K562 (cell line): ENCODE measurements at regions not wholly inside any gene's neighbourhood (a gene's known extent, or its start where the extent isn't known, plus 50 kb on each side); places are given as distances from the start of the nearest gene placed in this dataset.

Source experiments
- ATAC-seq: fragments of 200-7000 bp; cut with Tn5 transposase; 3 replicates; pipeline ENCODE4 v1.9.1; 2020; ENCODE audit warnings: moderate library complexity
- BruUV-seq: library from RNA; stranded (reverse); fragments of 400-500 nt; replicated peaks from 2 replicates; lab custom pipeline; 2021; lab: Mats Ljungman, UMichigan
- CTCF ChIA-PET: fragments of 300-600 bp; formaldehyde crosslinking; extraction: SDS; loops from one replicate; lab custom pipeline; 2021; ENCODE audit warnings: low intra/inter-chr PET ratio; lab: Yijun Ruan, JAX
- POLR2A ChIA-PET: fragments of 300-600, 350-650 bp; sonication (Branson Sonifier 250); formaldehyde crosslinking; extraction: SDS; loops from one replicate; lab custom pipeline; 2021; ENCODE audit warnings: antibody characterized with exemption, inconsistent platforms; lab: Yijun Ruan, JAX
- DNase-seq, 4 experiments: peaks; one replicate each; pipeline versions ENCODE4 v3.0.0 to v3.0.0-alpha.2; 2011 to 2018; ENCODE audit warnings: low spot score in 3 of 4, mixed read lengths in 3 of 4; ENCODE audit errors: extremely low read depth in 1 of 4
- FAIRE-seq: peaks from 2 replicates; lab custom pipeline; 2011; peaks lifted over from hg19 to GRCh38; lab: Jason Lieb, UNC
- H2AFZ ChIP-seq: 2 replicates; pipeline ENCODE4 v1.6.0; 2011; ENCODE audit warnings: low read depth, low read length, control low read depth, inconsistent platforms
- H3K27ac ChIP-seq: fragments of 200-600 bp; 3 replicates; pipeline ENCODE4 v1.8.0; 2011; ENCODE audit warnings: low read depth, mild to moderate bottlenecking, control low read depth, inconsistent platforms, low read length, moderate library complexity, mixed read lengths; ENCODE audit errors: extremely low read depth
- H3K27me3 ChIP-seq, 2 experiments: fragments of 300-600 bp in 1 of 2; 2 replicates in 1 of 2; 3 replicates in 1 of 2; pipeline versions ENCODE4 v1.6.0 to v1.8.0; 2011; ENCODE audit warnings: inconsistent platforms in 2 of 2, low read length in 2 of 2, mild to moderate bottlenecking in 1 of 2, mixed read lengths in 1 of 2, moderate library complexity in 1 of 2; ENCODE audit not compliant: control insufficient read depth in 2 of 2, insufficient read depth in 2 of 2
- H3K36me3 ChIP-seq: fragments of 300-600 bp; 3 replicates; pipeline ENCODE4 v1.8.0; 2011; ENCODE audit warnings: mild to moderate bottlenecking, low read length, inconsistent platforms; ENCODE audit not compliant: control insufficient read depth, insufficient read depth
- H3K4me1 ChIP-seq, 2 experiments: fragments of 200-600 bp in 1 of 2; replicated peaks in 1 of 2; 2 replicates in 1 of 2; 3 replicates in 1 of 2; pipeline versions ENCODE4 v1.5.1 to v1.8.0; 2011; ENCODE audit warnings: inconsistent platforms in 2 of 2, low read length in 2 of 2, mild to moderate bottlenecking in 1 of 2, mixed read lengths in 1 of 2, moderate library complexity in 1 of 2; ENCODE audit not compliant: control insufficient read depth in 2 of 2, insufficient read depth in 2 of 2
- H3K4me2 ChIP-seq: 2 replicates; pipeline ENCODE4 v1.6.1; 2011; ENCODE audit warnings: low read length, control low read depth, inconsistent platforms, mixed read lengths; ENCODE audit not compliant: insufficient read depth
- H3K4me3 ChIP-seq: fragments of 200-600 bp; sonication (generic), shearing (Covaris generic); 2 replicates; pipeline ENCODE4 v1.5.1; 2016; ENCODE audit warnings: control low read depth, inconsistent platforms
- H3K79me2 ChIP-seq: fragments of 200-600 bp; 3 replicates; pipeline ENCODE4 v1.8.0; 2011; ENCODE audit warnings: low read length, inconsistent platforms; ENCODE audit not compliant: control insufficient read depth, insufficient read depth
- H3K9ac ChIP-seq, 2 experiments: 2 replicates each; pipeline versions ENCODE4 v1.6.0 to v1.6.1; 2011; ENCODE audit warnings: low read depth in 2 of 2, low read length in 2 of 2, control low read depth in 1 of 2, inconsistent platforms in 1 of 2, mild to moderate bottlenecking in 1 of 2, mixed read lengths in 1 of 2; ENCODE audit not compliant: insufficient read depth in 1 of 2
- H3K9me1 ChIP-seq: one replicate; pipeline ENCODE4 v1.6.0; 2011; ENCODE audit warnings: inconsistent platforms, mild to moderate bottlenecking, low read length, moderate library complexity; ENCODE audit not compliant: control insufficient read depth, insufficient read depth
- H3K9me3 ChIP-seq: replicated peaks from 2 replicates; pipeline ENCODE4 v1.5.1; 2011; ENCODE audit warnings: low read depth, low read length, inconsistent platforms; ENCODE audit not compliant: control insufficient read depth, insufficient read depth
- H4K20me1 ChIP-seq: replicated peaks from 2 replicates; pipeline ENCODE4 v1.6.1; 2011; ENCODE audit warnings: low read length, inconsistent platforms, mixed read lengths; ENCODE audit not compliant: control insufficient read depth, insufficient read depth
- FOXA1 ChIP-seq: fragments of 450-650 bp; IDR thresholded peaks from 2 replicates; pipeline ENCODE4 v1.6.1; 2016; ENCODE audit warnings: mild to moderate bottlenecking, borderline replicate concordance
- HNRNPH1 ChIP-seq: fragments of 200-400 bp; formaldehyde crosslinking; optimal IDR thresholded peaks from 2 replicates; pipeline ENCODE3; 2017; ENCODE audit warnings: low read depth, mild to moderate bottlenecking, low read length, moderate library complexity
- LEF1 ChIP-seq: fragments of 450-650 bp; IDR thresholded peaks from 2 replicates; pipeline ENCODE4 v1.6.1; 2016; ENCODE audit warnings: mild to moderate bottlenecking
- SREBF1 ChIP-seq: fragments of 150-350 bp; IDR thresholded peaks from 2 replicates; pipeline ENCODE4 v1.6.1; 2014; ENCODE audit warnings: antibody characterized with exemption, low read depth, low read length, borderline replicate concordance
- ZBTB8A ChIP-seq: fragments of 450-650 bp; IDR thresholded peaks from 2 replicates; pipeline ENCODE4 v1.6.1; 2018; ENCODE audit warnings: mild to moderate bottlenecking, moderate library complexity; ENCODE audit not compliant: partially characterized antibody
- WGBS: fragments of 100-300 bp; shearing (Covaris generic); methylation state at CpG from one replicate; pipeline ENCODE4 v1.1.6; 2016; ENCODE audit warnings: low coverage, mixed read lengths; ENCODE audit not compliant: insufficient coverage; ENCODE audit errors: missing lambda C conversion rate; 5-methylcytosine and 5-hydroxymethylcytosine counted together
- in situ Hi-C: fragments of 300-500 bp; cut with MboI; formaldehyde crosslinking; loops from 4 replicates; pipeline ENCODE4 v1.15.0; 2018; ENCODE audit warnings: inconsistent platforms, mixed read lengths
- intact Hi-C: fragments of 100-400 bp; cut with micrococcal nuclease; formaldehyde crosslinking; loops from 2 replicates; pipeline ENCODE4 v1.14.2; 2022
- TF ChIP-seq, protein P1 (sequence below): fragments of 200-800 bp; sonication (Bioruptor generic); IDR thresholded peaks from 2 replicates; pipeline ENCODE4 v1.6.1; 2017; ENCODE audit warnings: missing genetic modification characterization, missing compliant biosample characterization
- TF ChIP-seq, protein P2 (sequence below): sonication (generic); formaldehyde crosslinking; IDR thresholded peaks from 2 replicates; pipeline ENCODE4 v1.5.0; 2020; ENCODE audit warnings: missing genetic modification reagents
- TF ChIP-seq, protein P3 (sequence below): fragments of 200-400 bp; formaldehyde crosslinking; IDR thresholded peaks from 2 replicates; pipeline ENCODE4 v1.6.1; 2017; ENCODE audit warnings: mild to moderate bottlenecking, low read depth, low read length, moderate library complexity

DNA sequence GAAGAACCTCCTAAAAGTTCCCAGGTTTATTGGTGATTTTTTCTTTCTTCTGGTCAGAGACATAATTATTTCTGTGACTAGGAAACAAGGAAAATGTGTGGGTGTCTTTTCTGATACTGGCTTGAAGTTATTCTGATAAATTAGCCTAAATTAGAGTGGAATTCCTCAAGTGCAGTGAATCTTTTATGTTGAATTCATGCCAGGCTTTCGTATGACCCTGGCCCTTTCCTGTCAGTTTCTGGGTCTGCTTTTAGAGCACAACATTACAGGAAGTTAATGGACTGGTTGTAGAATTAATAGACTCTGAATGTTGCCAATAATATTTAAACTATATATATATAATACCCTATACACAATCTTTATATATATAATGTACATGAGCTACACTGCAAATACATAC is 230.6 kb upstream of the KIAA1217 start:
- in situ Hi-C loops: no loop called here
- H3K4me1 ChIP-seq: no peaks in the 10 kb centered on the region
- 0% methylated on average over 1 of the region's 1 CpG for WGBS
- H3K27ac ChIP-seq: no peak overlapping the region
- no peak overlapping the region for H3K4me3 ChIP-seq
- H3K36me3 ChIP-seq: no peaks in the 10 kb centered on the region
- ATAC-seq (no peak), FAIRE-seq (no peak), DNase-seq (no peak)
- no peaks in the 10 kb centered on the region for H3K79me2 ChIP-seq
- no peak overlapping the region for H3K9ac ChIP-seq
- intact Hi-C loops: no loop called here
- no peak for TF ChIP-seq ZBTB8A
- TF ChIP-seq, protein P1, sequence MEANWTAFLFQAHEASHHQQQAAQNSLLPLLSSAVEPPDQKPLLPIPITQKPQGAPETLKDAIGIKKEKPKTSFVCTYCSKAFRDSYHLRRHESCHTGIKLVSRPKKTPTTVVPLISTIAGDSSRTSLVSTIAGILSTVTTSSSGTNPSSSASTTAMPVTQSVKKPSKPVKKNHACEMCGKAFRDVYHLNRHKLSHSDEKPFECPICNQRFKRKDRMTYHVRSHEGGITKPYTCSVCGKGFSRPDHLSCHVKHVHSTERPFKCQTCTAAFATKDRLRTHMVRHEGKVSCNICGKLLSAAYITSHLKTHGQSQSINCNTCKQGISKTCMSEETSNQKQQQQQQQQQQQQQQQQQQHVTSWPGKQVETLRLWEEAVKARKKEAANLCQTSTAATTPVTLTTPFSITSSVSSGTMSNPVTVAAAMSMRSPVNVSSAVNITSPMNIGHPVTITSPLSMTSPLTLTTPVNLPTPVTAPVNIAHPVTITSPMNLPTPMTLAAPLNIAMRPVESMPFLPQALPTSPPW (CRISPR knock-in tag): no peak
- no peak for TF ChIP-seq HNRNPH1
- no peak for TF ChIP-seq LEF1
- TF ChIP-seq, protein P2, sequence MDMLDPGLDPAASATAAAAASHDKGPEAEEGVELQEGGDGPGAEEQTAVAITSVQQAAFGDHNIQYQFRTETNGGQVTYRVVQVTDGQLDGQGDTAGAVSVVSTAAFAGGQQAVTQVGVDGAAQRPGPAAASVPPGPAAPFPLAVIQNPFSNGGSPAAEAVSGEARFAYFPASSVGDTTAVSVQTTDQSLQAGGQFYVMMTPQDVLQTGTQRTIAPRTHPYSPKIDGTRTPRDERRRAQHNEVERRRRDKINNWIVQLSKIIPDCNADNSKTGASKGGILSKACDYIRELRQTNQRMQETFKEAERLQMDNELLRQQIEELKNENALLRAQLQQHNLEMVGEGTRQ (CRISPR knock-in tag): no peak
- TF ChIP-seq FOXA1: no peak
- no peak for TF ChIP-seq SREBF1
- TF ChIP-seq, protein P3, sequence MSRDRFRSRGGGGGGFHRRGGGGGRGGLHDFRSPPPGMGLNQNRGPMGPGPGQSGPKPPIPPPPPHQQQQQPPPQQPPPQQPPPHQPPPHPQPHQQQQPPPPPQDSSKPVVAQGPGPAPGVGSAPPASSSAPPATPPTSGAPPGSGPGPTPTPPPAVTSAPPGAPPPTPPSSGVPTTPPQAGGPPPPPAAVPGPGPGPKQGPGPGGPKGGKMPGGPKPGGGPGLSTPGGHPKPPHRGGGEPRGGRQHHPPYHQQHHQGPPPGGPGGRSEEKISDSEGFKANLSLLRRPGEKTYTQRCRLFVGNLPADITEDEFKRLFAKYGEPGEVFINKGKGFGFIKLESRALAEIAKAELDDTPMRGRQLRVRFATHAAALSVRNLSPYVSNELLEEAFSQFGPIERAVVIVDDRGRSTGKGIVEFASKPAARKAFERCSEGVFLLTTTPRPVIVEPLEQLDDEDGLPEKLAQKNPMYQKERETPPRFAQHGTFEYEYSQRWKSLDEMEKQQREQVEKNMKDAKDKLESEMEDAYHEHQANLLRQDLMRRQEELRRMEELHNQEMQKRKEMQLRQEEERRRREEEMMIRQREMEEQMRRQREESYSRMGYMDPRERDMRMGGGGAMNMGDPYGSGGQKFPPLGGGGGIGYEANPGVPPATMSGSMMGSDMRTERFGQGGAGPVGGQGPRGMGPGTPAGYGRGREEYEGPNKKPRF: no peak
- BruUV-seq: no TSS peak
- H4K20me1 ChIP-seq: no peaks in the 10 kb centered on the region
- H3K9me3 ChIP-seq: no peaks in the 10 kb centered on the region; the same call in 1 of the 2 replicates
- CTCF ChIA-PET: no interaction called here
- no peak overlapping the region for H2AFZ ChIP-seq
- POLR2A ChIA-PET: no interaction called here
- H3K4me2 ChIP-seq: no peak overlapping the region
- no peaks in the 10 kb centered on the region for H3K27me3 ChIP-seq
- H3K9me1 ChIP-seq: no peaks in the 10 kb centered on the region
